Karpas-422 (cell line): ENCODE measurements at regions not wholly inside any gene's neighbourhood (a gene's known extent, or its start where the extent isn't known, plus 50 kb on each side); places are given as distances from the start of the nearest gene placed in this dataset.

ENCODE experiments used
- DNase-seq: peaks from one replicate; pipeline ENCODE4 v3.0.0-alpha.2; 2015
- H2AFZ ChIP-seq: fragments of 200-600 bp; sonication (generic); 2 replicates; pipeline ENCODE4 v1.6.1; 2014; ENCODE audit warnings: antibody characterized with exemption, low read length, mixed read lengths
- H3K27ac ChIP-seq: fragments of 200-600 bp; sonication (generic); 2 replicates; pipeline ENCODE4 v1.5.1; 2014; ENCODE audit warnings: mild to moderate bottlenecking, low read length, moderate library complexity
- H3K27me3 ChIP-seq: fragments of 200-600 bp; sonication (generic); 2 replicates; pipeline ENCODE4 v1.6.1; 2014; ENCODE audit warnings: low read length, mixed read lengths
- H3K36me3 ChIP-seq: fragments of 200-600 bp; sonication (generic); 2 replicates; pipeline ENCODE4 v1.6.1; 2014; ENCODE audit warnings: low read length, mixed read lengths; ENCODE audit not compliant: insufficient read depth
- H3K4me1 ChIP-seq: fragments of 200-600 bp; sonication (generic); 2 replicates; pipeline ENCODE4 v1.6.1; 2014; ENCODE audit warnings: mild to moderate bottlenecking, low read length, mixed read lengths
- H3K4me2 ChIP-seq: fragments of 200-600 bp; sonication (generic); 2 replicates; pipeline ENCODE4 v1.6.1; 2014; ENCODE audit warnings: low read length, low read depth, mild to moderate bottlenecking; ENCODE audit not compliant: poor library complexity, severe bottlenecking
- H3K4me3 ChIP-seq: fragments of 200-600 bp; sonication (generic); 2 replicates; pipeline ENCODE4 v1.5.1; 2014; ENCODE audit warnings: mild to moderate bottlenecking, antibody characterized with exemption, low read length, mixed read lengths
- H3K79me2 ChIP-seq: fragments of 200-600 bp; sonication (generic); 2 replicates; pipeline ENCODE4 v1.6.1; 2014; ENCODE audit warnings: mild to moderate bottlenecking, low read length, mixed read lengths
- H3K9ac ChIP-seq: fragments of 200-600 bp; sonication (generic); 2 replicates; pipeline ENCODE4 v1.6.0; 2014; ENCODE audit warnings: low read length
- H3K9me2 ChIP-seq: fragments of 200-600 bp; sonication (generic), shearing (Covaris generic); replicated peaks from 2 replicates; pipeline ENCODE4 v1.6.0; 2014; ENCODE audit warnings: mild to moderate bottlenecking, low read length, moderate library complexity; ENCODE audit not compliant: insufficient read depth
- H3K9me3 ChIP-seq: fragments of 300-700, 200-600 bp; sonication (generic); 2 replicates; pipeline ENCODE4 v1.6.1; 2014; ENCODE audit warnings: low read length, mixed read lengths
- H4K20me1 ChIP-seq: fragments of 200-600 bp; sonication (generic); 2 replicates; pipeline ENCODE4 v1.6.1; 2014; ENCODE audit warnings: mild to moderate bottlenecking, antibody characterized with exemption, low read length, low read depth; ENCODE audit not compliant: insufficient read depth

GRCh38 chr6:133097208-133097607, 143.9 kb upstream of the EYA4 start:
- H3K79me2 ChIP-seq = no peaks in the 10 kb centered on the region
- no peak overlapping the region for H2AFZ ChIP-seq
- no peaks in the 10 kb centered on the region for H3K36me3 ChIP-seq

GRCh38 chr6:133099573-133099972, 141.6 kb upstream of the EYA4 start:
- Histone ChIP-seq H3K4me2 (no peak overlapping the region), H3K9ac (no peak overlapping the region), H3K9me3 (no peaks in the 10 kb centered on the region)

More at GRCh38 chr6:133097208-133097607, 143.9 kb upstream of the EYA4 start:
- Histone ChIP-seq H3K27me3 (no peaks in the 10 kb centered on the region), H3K4me1 (no peaks in the 10 kb centered on the region), H3K9me3 (no peaks in the 10 kb centered on the region), H4K20me1 (no peaks in the 10 kb centered on the region), H3K27ac (no peak overlapping the region), H3K9ac (no peak overlapping the region), H3K4me3 (no peak overlapping the region), H3K9me2 (no peaks in the 10 kb centered on the region), H3K4me2 (no peak overlapping the region)
- no peak for DNase-seq

GRCh38 chr6:133100865-133101264, 140.3 kb upstream of the EYA4 start:
- Histone ChIP-seq H2AFZ (no peak overlapping the region), H3K4me2 (no peak overlapping the region), H3K9me3 (no peaks in the 10 kb centered on the region), H3K9me2 (no peaks in the 10 kb centered on the region), H3K79me2 (no peaks in the 10 kb centered on the region), H4K20me1 (no peaks in the 10 kb centered on the region), H3K27me3 (no peaks in the 10 kb centered on the region), H3K27ac (no peak overlapping the region), H3K4me3 (no peak overlapping the region), H3K9ac (no peak overlapping the region), H3K4me1 (no peaks in the 10 kb centered on the region), H3K36me3 (no peaks in the 10 kb centered on the region)
- no peak for DNase-seq

More at GRCh38 chr6:133099573-133099972, 141.6 kb upstream of the EYA4 start:
- Histone ChIP-seq H3K4me1 (no peaks in the 10 kb centered on the region), H3K4me3 (no peak overlapping the region), H3K27me3 (no peaks in the 10 kb centered on the region), H3K27ac (no peak overlapping the region), H3K79me2 (no peaks in the 10 kb centered on the region), H3K9me2 (no peaks in the 10 kb centered on the region), H3K36me3 (no peaks in the 10 kb centered on the region), H2AFZ (no peak overlapping the region), H4K20me1 (no peaks in the 10 kb centered on the region)
- no peak for DNase-seq

- H3K9ac ChIP-seq = no peak overlapping the region
- no peaks in the 10 kb centered on the region for H3K27me3 ChIP-seq
- H3K4me3 ChIP-seq = no peak overlapping the region
- H3K36me3 ChIP-seq = no peaks in the 10 kb centered on the region
- no peak for DNase-seq
- H3K9me2 ChIP-seq = no peaks in the 10 kb centered on the region
- H2AFZ ChIP-seq = no peak overlapping the region
- H3K9me3 ChIP-seq = no peaks in the 10 kb centered on the region
- no peaks in the 10 kb centered on the region for H3K4me1 ChIP-seq
- no peaks in the 10 kb centered on the region for H3K79me2 ChIP-seq
- no peak overlapping the region for H3K4me2 ChIP-seq
- no peak overlapping the region for H3K27ac ChIP-seq
- H4K20me1 ChIP-seq = no peaks in the 10 kb centered on the region
These were observed 139.4 kb upstream of the EYA4 start for GRCh38 chr6:133101790-133102189.

- Histone ChIP-seq H2AFZ (no peak overlapping the region), H3K9me2 (no peaks in the 10 kb centered on the region), H4K20me1 (no peaks in the 10 kb centered on the region), H3K4me3 (no peak overlapping the region), H3K9me3 (no peaks in the 10 kb centered on the region), H3K79me2 (no peaks in the 10 kb centered on the region), H3K27me3 (no peaks in the 10 kb centered on the region), H3K36me3 (no peaks in the 10 kb centered on the region), H3K4me1 (no peaks in the 10 kb centered on the region), H3K4me2 (no peak overlapping the region), H3K27ac (no peak overlapping the region), H3K9ac (no peak overlapping the region)
- no peak for DNase-seq
These were observed 134.2 kb upstream of the EYA4 start for GRCh38 chr6:133106934-133107333.

- Histone ChIP-seq H3K9me2 (no peaks in the 10 kb centered on the region), H3K4me3 (no peak overlapping the region), H3K4me1 (no peaks in the 10 kb centered on the region), H3K9ac (no peak overlapping the region), H2AFZ (no peak overlapping the region), H3K4me2 (no peak overlapping the region), H4K20me1 (no peaks in the 10 kb centered on the region), H3K79me2 (no peaks in the 10 kb centered on the region), H3K27me3 (no peaks in the 10 kb centered on the region), H3K27ac (no peak overlapping the region), H3K9me3 (no peaks in the 10 kb centered on the region), H3K36me3 (no peaks in the 10 kb centered on the region)
- DNase-seq = no peak
These were observed 132.7 kb upstream of the EYA4 start for GRCh38 chr6:133108419-133108818.

GRCh38 chr6:133114973-133115372, 126.2 kb upstream of the EYA4 start:
- Histone ChIP-seq H2AFZ (no peak overlapping the region), H3K4me2 (no peak overlapping the region), H4K20me1 (no peaks in the 10 kb centered on the region), H3K9me3 (peaks cover 2% of the 10 kb centered on the region; the same call in 1 of the 2 replicates), H3K27me3 (no peaks in the 10 kb centered on the region), H3K4me3 (no peak overlapping the region), H3K36me3 (no peaks in the 10 kb centered on the region), H3K27ac (no peak overlapping the region), H3K9me2 (no peaks in the 10 kb centered on the region), H3K4me1 (no peaks in the 10 kb centered on the region), H3K9ac (no peak overlapping the region), H3K79me2 (no peaks in the 10 kb centered on the region)
- peak; percentile 56 for DNase-seq

- H3K27ac ChIP-seq = no peak overlapping the region
- H3K36me3 ChIP-seq = no peaks in the 10 kb centered on the region
- H3K9me3 ChIP-seq = peaks cover 2% of the 10 kb centered on the region; the same call in 1 of the 2 replicates
- H3K27me3 ChIP-seq = no peaks in the 10 kb centered on the region
- H4K20me1 ChIP-seq = no peaks in the 10 kb centered on the region
- no peak overlapping the region for H2AFZ ChIP-seq
- no peak overlapping the region for H3K4me3 ChIP-seq
- DNase-seq = no peak
- no peak overlapping the region for H3K4me2 ChIP-seq
- H3K79me2 ChIP-seq = no peaks in the 10 kb centered on the region
- H3K9ac ChIP-seq = no peak overlapping the region
- H3K9me2 ChIP-seq = no peaks in the 10 kb centered on the region
- H3K4me1 ChIP-seq = no peaks in the 10 kb centered on the region
These were observed 125.2 kb upstream of the EYA4 start for GRCh38 chr6:133115946-133116345.

GRCh38 chr6:133128191-133128590, 113.0 kb upstream of the EYA4 start:
- H3K27me3 ChIP-seq = no peaks in the 10 kb centered on the region
- H2AFZ ChIP-seq = no peak overlapping the region
- H3K9me2 ChIP-seq = no peaks in the 10 kb centered on the region
- no peaks in the 10 kb centered on the region for H3K36me3 ChIP-seq
- H3K9me3 ChIP-seq = no peaks in the 10 kb centered on the region
- no peaks in the 10 kb centered on the region for H4K20me1 ChIP-seq
- no peak overlapping the region for H3K4me3 ChIP-seq
- no peaks in the 10 kb centered on the region for H3K79me2 ChIP-seq
- no peak for DNase-seq
- H3K4me2 ChIP-seq = no peak overlapping the region
- no peaks in the 10 kb centered on the region for H3K4me1 ChIP-seq
- no peak overlapping the region for H3K27ac ChIP-seq
- H3K9ac ChIP-seq = no peak overlapping the region
